BLaER1 (cell line): ENCODE measurements at regions not wholly inside any gene's neighbourhood (a gene's known extent, or its start where the extent isn't known, plus 50 kb on each side); places are given as distances from the start of the nearest gene placed in this dataset.
"Not testable (repeated sequence)": the region's sequence is repeated elsewhere in the genome, so short reads cannot be mapped to it uniquely, and the experiment has no call there.

Source experiments
- H3K27ac ChIP-seq: shearing (Covaris generic); formaldehyde crosslinking; 2 replicates; pipeline ENCODE4 v1.8.1; 2022
- H3K27me3 ChIP-seq: shearing (Covaris generic); formaldehyde crosslinking; 2 replicates; pipeline ENCODE4 v1.8.1; 2022
- H3K36me3 ChIP-seq: shearing (Covaris generic); formaldehyde crosslinking; 2 replicates; pipeline ENCODE4 v1.8.1; 2022
- H3K4me1 ChIP-seq: shearing (Covaris generic); formaldehyde crosslinking; 2 replicates; pipeline ENCODE4 v1.8.1; 2022
- H3K4me2 ChIP-seq: shearing (Covaris generic); formaldehyde crosslinking; 2 replicates; pipeline ENCODE4 v1.8.1; 2022
- H3K4me3 ChIP-seq: shearing (Covaris generic); formaldehyde crosslinking; 2 replicates; pipeline ENCODE4 v1.8.1; 2022
- H3K9ac ChIP-seq: shearing (Covaris generic); formaldehyde crosslinking; 2 replicates; pipeline ENCODE4 v1.8.1; 2022
- H3K9me3 ChIP-seq: shearing (Covaris generic); formaldehyde crosslinking; 2 replicates; pipeline ENCODE4 v1.8.1; 2022
- H4K20me1 ChIP-seq: shearing (Covaris generic); formaldehyde crosslinking; 2 replicates; pipeline ENCODE4 v1.8.1; 2022
- Cebpa-rat ChIP-seq: shearing (Covaris generic); IDR thresholded peaks from 2 replicates; pipeline ENCODE4 v1.8.1; 2022

- Histone ChIP-seq H3K4me2 (no peak overlapping the region), H3K4me1 (no peaks in the 10 kb centered on the region), H3K9ac (no peak overlapping the region), H3K27me3 (no peaks in the 10 kb centered on the region), H3K4me3 (no peak overlapping the region), H4K20me1 (no peaks in the 10 kb centered on the region), H3K36me3 (no peaks in the 10 kb centered on the region), H3K27ac (no peak overlapping the region), H3K9me3 (no peaks in the 10 kb centered on the region)
- TF ChIP-seq Cebpa-rat: no peak
Measured at GRCh38 chr1:88321706-88322105, 362.4 kb upstream of the PKN2 start.

- H3K4me1 ChIP-seq: peaks cover 9% of the 10 kb centered on the region
- no peaks in the 10 kb centered on the region for H4K20me1 ChIP-seq
- no peak overlapping the region for H3K4me3 ChIP-seq
- no peak overlapping the region for H3K9ac ChIP-seq
- no peak overlapping the region for H3K27ac ChIP-seq
- H3K4me2 ChIP-seq: no peak overlapping the region
- H3K9me3 ChIP-seq: no peaks in the 10 kb centered on the region
- no peak for TF ChIP-seq Cebpa-rat
- H3K36me3 ChIP-seq: no peaks in the 10 kb centered on the region
- no peaks in the 10 kb centered on the region for H3K27me3 ChIP-seq
Measured at GRCh38 chr1:88324899-88325298, 359.2 kb upstream of the PKN2 start.

GRCh38 chr1:88327391-88328267, 356.4 kb upstream of the PKN2 start:
- peaks cover 29% of the 10 kb centered on the region for H3K4me1 ChIP-seq
- H3K9ac ChIP-seq: no peak overlapping the region
- H3K27me3 ChIP-seq: no peaks in the 10 kb centered on the region
- no peaks in the 10 kb centered on the region for H3K36me3 ChIP-seq
- H3K27ac ChIP-seq: no peak overlapping the region
- no peaks in the 10 kb centered on the region for H4K20me1 ChIP-seq
- TF ChIP-seq Cebpa-rat: no peak
- no peak overlapping the region for H3K4me2 ChIP-seq
- no peaks in the 10 kb centered on the region for H3K9me3 ChIP-seq
- H3K4me3 ChIP-seq: no peak overlapping the region

- Histone ChIP-seq H3K4me1 (peaks cover 29% of the 10 kb centered on the region), H3K4me3 (no peak overlapping the region; the same call in 1 of the 2 replicates), H3K27ac (peak overlapping the region; percentile 31; the same call in 1 of the 2 replicates), H3K4me2 (peak overlapping the region; percentile 56), H4K20me1 (no peaks in the 10 kb centered on the region), H3K9ac (no peak overlapping the region), H3K27me3 (no peaks in the 10 kb centered on the region), H3K36me3 (no peaks in the 10 kb centered on the region), H3K9me3 (no peaks in the 10 kb centered on the region)
- no peak for TF ChIP-seq Cebpa-rat
Measured at GRCh38 chr1:88330201-88330600, 353.9 kb upstream of the PKN2 start.

GRCh38 chr1:88333086-88333695, 350.9 kb upstream of the PKN2 start:
- Histone ChIP-seq H3K36me3 (no peaks in the 10 kb centered on the region), H3K27ac (no peak overlapping the region), H4K20me1 (no peaks in the 10 kb centered on the region), H3K9me3 (no peaks in the 10 kb centered on the region), H3K27me3 (no peaks in the 10 kb centered on the region), H3K4me2 (no peak overlapping the region), H3K9ac (no peak overlapping the region), H3K4me1 (peaks cover 29% of the 10 kb centered on the region), H3K4me3 (no peak overlapping the region)
- no peak for TF ChIP-seq Cebpa-rat

- no peaks in the 10 kb centered on the region for H3K4me1 ChIP-seq
- H3K27ac ChIP-seq: no peak overlapping the region
- H3K36me3 ChIP-seq: no peaks in the 10 kb centered on the region
- no peaks in the 10 kb centered on the region for H3K9me3 ChIP-seq
- H4K20me1 ChIP-seq: no peaks in the 10 kb centered on the region
- no peak overlapping the region for H3K4me3 ChIP-seq
- no peak overlapping the region for H3K4me2 ChIP-seq
- TF ChIP-seq Cebpa-rat: no peak
- H3K9ac ChIP-seq: no peak overlapping the region
- no peaks in the 10 kb centered on the region for H3K27me3 ChIP-seq
Measured at GRCh38 chr1:88341447-88341846, 342.6 kb upstream of the PKN2 start.

- not testable (repeated sequence) for H3K4me1 ChIP-seq, H3K36me3 ChIP-seq, H3K4me3 ChIP-seq, H3K9me3 ChIP-seq, H4K20me1 ChIP-seq, H3K27ac ChIP-seq, H3K27me3 ChIP-seq, H3K9ac ChIP-seq, H3K4me2 ChIP-seq
Measured at GRCh38 chr1:88342081-88342480, 342.0 kb upstream of the PKN2 start.

- Histone ChIP-seq H3K9ac (no peak overlapping the region), H3K4me3 (no peak overlapping the region), H4K20me1 (no peaks in the 10 kb centered on the region), H3K27me3 (no peaks in the 10 kb centered on the region), H3K27ac (no peak overlapping the region), H3K9me3 (no peaks in the 10 kb centered on the region), H3K36me3 (no peaks in the 10 kb centered on the region), H3K4me1 (no peaks in the 10 kb centered on the region), H3K4me2 (no peak overlapping the region)
- TF ChIP-seq Cebpa-rat: no peak
Measured at GRCh38 chr1:88350648-88351047, 333.4 kb upstream of the PKN2 start.

GRCh38 chr1:88351960-88352359, 332.1 kb upstream of the PKN2 start:
- H3K9me3 ChIP-seq: no peaks in the 10 kb centered on the region
- TF ChIP-seq Cebpa-rat: no peak
- H3K27me3 ChIP-seq: no peaks in the 10 kb centered on the region
- H3K4me3 ChIP-seq: no peak overlapping the region
- H3K9ac ChIP-seq: no peak overlapping the region
- H3K27ac ChIP-seq: no peak overlapping the region
- H3K36me3 ChIP-seq: no peaks in the 10 kb centered on the region
- H3K4me1 ChIP-seq: no peaks in the 10 kb centered on the region
- H3K4me2 ChIP-seq: no peak overlapping the region
- no peaks in the 10 kb centered on the region for H4K20me1 ChIP-seq

- Histone ChIP-seq H3K9ac (no peak overlapping the region), H3K27ac (no peak overlapping the region), H3K4me3 (no peak overlapping the region), H4K20me1 (no peaks in the 10 kb centered on the region), H3K27me3 (no peaks in the 10 kb centered on the region), H3K4me2 (no peak overlapping the region), H3K4me1 (no peaks in the 10 kb centered on the region), H3K9me3 (no peaks in the 10 kb centered on the region), H3K36me3 (no peaks in the 10 kb centered on the region)
- TF ChIP-seq Cebpa-rat: no peak
Measured at GRCh38 chr1:88354256-88354655, 329.8 kb upstream of the PKN2 start.
